GM19240 (cell line): ENCODE measurements at regions not wholly inside any gene's neighbourhood (a gene's known extent, or its start where the extent isn't known, plus 50 kb on each side); places are given as distances from the start of the nearest gene placed in this dataset.
"Not testable (repeated sequence)": the region's sequence is repeated elsewhere in the genome, so short reads cannot be mapped to it uniquely, and the experiment has no call there.

Experiments used
- DNase-seq: peaks from one replicate; pipeline ENCODE4 v3.0.0; 2011; ENCODE audit warnings: low spot score; ENCODE audit not compliant: insufficient read length

GRCh38 chr13:111659842-111660241 is 339.4 kb downstream of the TEX29 start:
- DNase-seq: no peak

GRCh38 chr13:111661052-111661451 is 340.6 kb downstream of the TEX29 start:
- no peak for DNase-seq

GRCh38 chr13:111661776-111662175 is 341.3 kb downstream of the TEX29 start:
- no peak for DNase-seq

- DNase-seq: no peak
Measured at GRCh38 chr13:111662451-111662850, 342.0 kb downstream of the TEX29 start.

GRCh38 chr13:111662895-111663294 is 342.5 kb downstream of the TEX29 start:
- no peak for DNase-seq

GRCh38 chr13:111663505-111663904 is 343.1 kb downstream of the TEX29 start:
- no peak for DNase-seq

- DNase-seq: no peak
Measured at GRCh38 chr13:111663953-111664421, 343.5 kb downstream of the TEX29 start.

- no peak for DNase-seq
Measured at GRCh38 chr13:111664696-111665095, 344.3 kb downstream of the TEX29 start.

- DNase-seq: no peak
Measured at GRCh38 chr13:111665691-111666095, 345.3 kb downstream of the TEX29 start.

GRCh38 chr13:111666164-111666776 is 345.8 kb downstream of the TEX29 start:
- DNase-seq: no peak

- no peak for DNase-seq
Measured at GRCh38 chr13:111667757-111668156, 347.3 kb downstream of the TEX29 start.

GRCh38 chr13:111668451-111668850 is 348.0 kb downstream of the TEX29 start:
- no peak for DNase-seq

GRCh38 chr13:111672198-111672597 is 351.8 kb downstream of the TEX29 start:
- not testable (repeated sequence) for DNase-seq

- not testable (repeated sequence) for DNase-seq
Measured at GRCh38 chr13:111678120-111678882, 357.9 kb downstream of the TEX29 start.

GRCh38 chr13:111679645-111680044 is 359.2 kb downstream of the TEX29 start:
- not testable (repeated sequence) for DNase-seq

- not testable (repeated sequence) for DNase-seq
Measured at GRCh38 chr13:111680100-111680499, 359.7 kb downstream of the TEX29 start.

GRCh38 chr13:111692028-111692427 is 371.6 kb downstream of the TEX29 start:
- DNase-seq: not testable (repeated sequence)

GRCh38 chr13:111696121-111696520 is 370.8 kb upstream of the SOX1 start:
- not testable (repeated sequence) for DNase-seq

GRCh38 chr13:111702059-111702458 is 364.9 kb upstream of the SOX1 start:
- DNase-seq: not testable (repeated sequence)
